ENCODE measurements at regions not wholly inside any gene's neighbourhood (a gene's known extent, or its start where the extent isn't known, plus 50 kb on each side); places are given as distances from the start of the nearest gene placed in this dataset.

DNA sequence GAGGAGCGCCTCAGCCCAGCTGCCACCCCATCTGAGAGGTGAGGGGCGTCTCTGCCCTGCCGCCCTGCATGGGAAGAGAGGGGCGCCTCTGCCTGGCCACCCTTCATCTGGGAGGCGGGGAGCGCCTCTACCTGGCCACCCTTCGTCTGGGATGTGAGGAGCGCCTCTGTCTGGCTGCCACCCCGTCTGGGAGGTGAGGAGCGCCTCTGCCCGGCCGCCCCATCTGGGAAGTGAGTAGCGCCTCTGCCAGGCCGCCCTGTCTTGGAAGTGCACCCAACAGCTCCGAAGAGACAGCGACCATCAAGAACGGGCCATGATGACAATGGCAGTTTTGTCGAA is 114.4 kb upstream of the CES5A start:
- TF ChIP-seq, protein P1, sequence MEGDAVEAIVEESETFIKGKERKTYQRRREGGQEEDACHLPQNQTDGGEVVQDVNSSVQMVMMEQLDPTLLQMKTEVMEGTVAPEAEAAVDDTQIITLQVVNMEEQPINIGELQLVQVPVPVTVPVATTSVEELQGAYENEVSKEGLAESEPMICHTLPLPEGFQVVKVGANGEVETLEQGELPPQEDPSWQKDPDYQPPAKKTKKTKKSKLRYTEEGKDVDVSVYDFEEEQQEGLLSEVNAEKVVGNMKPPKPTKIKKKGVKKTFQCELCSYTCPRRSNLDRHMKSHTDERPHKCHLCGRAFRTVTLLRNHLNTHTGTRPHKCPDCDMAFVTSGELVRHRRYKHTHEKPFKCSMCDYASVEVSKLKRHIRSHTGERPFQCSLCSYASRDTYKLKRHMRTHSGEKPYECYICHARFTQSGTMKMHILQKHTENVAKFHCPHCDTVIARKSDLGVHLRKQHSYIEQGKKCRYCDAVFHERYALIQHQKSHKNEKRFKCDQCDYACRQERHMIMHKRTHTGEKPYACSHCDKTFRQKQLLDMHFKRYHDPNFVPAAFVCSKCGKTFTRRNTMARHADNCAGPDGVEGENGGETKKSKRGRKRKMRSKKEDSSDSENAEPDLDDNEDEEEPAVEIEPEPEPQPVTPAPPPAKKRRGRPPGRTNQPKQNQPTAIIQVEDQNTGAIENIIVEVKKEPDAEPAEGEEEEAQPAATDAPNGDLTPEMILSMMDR (IDR thresholded peaks at IDR 0.05; ENCODE audit: poor library complexity, severe bottlenecking) = no peak
- no peak for TF ChIP-seq POLR2AphosphoS5 (IDR thresholded peaks at IDR 0.05)

Measured in neural cell (in vitro differentiated cells).